Stimulated activated CD8-positive, alpha-beta memory T cell treated with anti-CD3 and anti-CD28 coated beads, Interleukin-2, amount 100 ng/mL, for 48 hours (primary cell): ENCODE measurements at regions not wholly inside any gene's neighbourhood (a gene's known extent, or its start where the extent isn't known, plus 50 kb on each side); places are given as distances from the start of the nearest gene placed in this dataset.

Experiments
- DNase-seq, 2 donors: peaks; one replicate each; pipeline ENCODE4 v3.0.0-alpha.2; 2020; ENCODE audit warnings: low read depth in 2 of 2

- DNase-seq, result no peak
Observed at GRCh38 chr16:47971225-47971624, 184.6 kb downstream of the ABCC12 start.

DNA sequence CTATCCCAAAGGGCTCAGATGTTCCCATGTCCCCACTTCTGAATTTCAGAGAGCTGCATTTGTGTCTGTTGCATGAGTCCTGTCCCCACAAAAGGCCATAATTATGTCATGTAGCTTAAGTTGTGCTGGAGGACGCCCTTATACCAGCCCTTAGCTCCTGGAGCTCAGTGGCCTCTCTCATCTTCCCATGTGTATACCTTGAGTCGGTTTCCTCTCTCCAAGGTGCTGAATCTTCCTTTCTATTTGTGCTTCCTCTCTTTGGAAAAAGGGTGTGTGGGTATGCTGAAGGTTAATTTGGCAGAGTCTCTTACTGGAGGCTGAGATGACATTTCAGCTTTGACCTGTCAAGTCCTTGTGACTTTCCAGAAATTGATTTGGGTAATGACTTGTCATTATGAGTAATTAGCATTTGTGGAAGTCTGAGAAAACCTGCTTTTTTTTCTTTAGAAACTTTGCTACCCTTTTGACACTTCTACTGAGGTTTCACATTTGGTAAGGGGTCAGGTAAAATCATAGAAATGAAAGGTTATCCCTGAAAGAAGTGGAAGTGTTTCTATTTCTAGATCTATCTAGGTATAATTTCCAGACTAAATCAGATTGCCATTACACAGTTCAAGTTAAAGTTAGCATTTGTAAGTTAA, 185.4 kb downstream of the ABCC12 start:
- DNase-seq, result no peak

DNA sequence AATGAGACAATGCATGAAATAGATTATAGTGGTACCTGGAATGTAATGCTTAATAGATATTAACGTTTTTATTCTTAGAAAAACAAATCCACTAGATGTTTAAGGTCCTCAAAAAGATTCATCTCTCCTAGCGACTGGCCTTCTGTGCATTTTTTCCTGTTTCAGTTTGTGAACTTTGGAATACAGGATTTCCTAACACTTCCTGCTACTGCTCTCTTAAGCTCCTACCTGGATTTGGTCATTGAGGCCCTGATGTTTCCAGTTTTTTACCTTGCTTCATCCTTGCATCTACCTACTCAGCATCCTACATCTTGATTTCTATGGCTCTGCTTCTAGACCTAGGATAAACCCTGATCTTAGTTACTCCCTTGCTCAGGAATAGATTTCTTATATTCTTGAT, 188.4 kb downstream of the ABCC12 start:
- no peak for DNase-seq

GRCh38 chr16:47966325-47966724, 189.5 kb downstream of the ABCC12 start:
- no peak for DNase-seq

GRCh38 chr16:47965439-47965838, 190.4 kb downstream of the ABCC12 start:
- no peak for DNase-seq

DNA sequence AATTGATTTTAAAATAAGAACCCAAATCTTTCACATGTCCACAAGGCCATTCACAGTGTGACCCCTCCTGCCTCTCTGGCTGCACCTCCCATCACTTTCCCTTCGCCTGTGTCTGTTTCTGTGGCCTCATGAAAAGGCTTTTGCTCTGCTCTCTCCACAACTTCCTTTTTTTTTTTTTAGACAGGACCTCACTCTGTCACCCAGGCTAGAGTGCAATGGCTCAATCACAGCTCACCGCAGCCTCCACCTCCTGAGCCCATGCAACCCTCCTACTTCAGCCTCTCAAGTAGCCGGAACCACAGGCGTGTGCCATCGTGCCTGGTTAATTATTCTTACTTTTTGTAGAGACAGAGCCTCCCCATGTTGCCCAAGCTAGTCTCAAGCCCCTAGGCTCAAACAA, 197.1 kb downstream of the ABCC12 start:
- no peak for DNase-seq

- DNase-seq, result no peak
Observed at GRCh38 chr16:47956916-47957315, 198.9 kb downstream of the ABCC12 start.

- DNase-seq, result no peak
Observed at GRCh38 chr16:47949714-47950113, 206.1 kb downstream of the ABCC12 start.

GRCh38 chr16:47949276-47949675, 206.5 kb downstream of the ABCC12 start:
- DNase-seq, result no peak

GRCh38 chr16:47947723-47948122, 208.1 kb downstream of the ABCC12 start:
- DNase-seq, result no peak

- DNase-seq, result no peak
Observed at GRCh38 chr16:47946092-47946491, 209.7 kb downstream of the ABCC12 start.

GRCh38 chr16:47944589-47944988, 211.2 kb downstream of the ABCC12 start:
- no peak for DNase-seq

DNA sequence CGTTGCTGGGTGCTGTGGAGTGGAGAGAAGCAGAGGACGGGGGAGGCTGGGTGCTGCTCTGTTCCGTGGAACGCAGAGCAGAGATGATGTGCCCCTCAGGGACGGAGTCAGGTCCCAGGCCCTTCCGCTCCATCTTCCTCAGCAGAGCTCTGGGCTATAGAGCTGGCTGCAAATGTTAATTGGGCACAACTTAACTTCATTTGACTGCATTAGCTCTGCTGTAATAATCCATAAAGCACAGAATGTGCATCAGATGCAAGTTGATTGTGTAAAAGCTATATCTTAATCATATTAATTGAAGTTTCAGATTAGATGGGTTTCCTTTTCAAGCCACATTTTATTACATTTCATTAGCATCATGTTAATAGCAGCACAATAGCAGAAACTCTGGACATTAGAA, 212.6 kb downstream of the ABCC12 start:
- no peak for DNase-seq

DNA sequence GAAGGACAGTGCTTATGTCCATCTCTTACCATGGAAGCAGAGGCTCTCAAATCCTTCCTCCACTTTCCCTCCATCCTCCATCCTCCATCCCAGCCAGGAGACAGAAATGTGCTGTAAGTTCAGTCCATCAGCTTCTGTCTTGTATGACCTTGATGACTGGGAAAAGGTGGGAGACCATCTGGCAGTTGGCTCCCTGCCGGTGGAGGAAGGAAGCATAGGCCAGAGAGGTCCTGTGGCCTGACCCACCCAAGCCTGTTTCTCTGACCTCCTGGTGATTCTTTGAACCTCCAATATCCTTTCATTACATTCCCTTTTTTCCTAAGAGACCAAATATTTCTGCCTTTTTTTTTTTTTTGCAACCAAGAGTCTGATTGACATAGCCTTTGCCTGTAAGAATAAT, 215.3 kb downstream of the ABCC12 start:
- no peak for DNase-seq

- no peak for DNase-seq
Observed at GRCh38 chr16:47939680-47940079, 216.1 kb downstream of the ABCC12 start.

- DNase-seq, result no peak
Observed at GRCh38 chr16:47938272-47938671, 217.5 kb downstream of the ABCC12 start.

DNA sequence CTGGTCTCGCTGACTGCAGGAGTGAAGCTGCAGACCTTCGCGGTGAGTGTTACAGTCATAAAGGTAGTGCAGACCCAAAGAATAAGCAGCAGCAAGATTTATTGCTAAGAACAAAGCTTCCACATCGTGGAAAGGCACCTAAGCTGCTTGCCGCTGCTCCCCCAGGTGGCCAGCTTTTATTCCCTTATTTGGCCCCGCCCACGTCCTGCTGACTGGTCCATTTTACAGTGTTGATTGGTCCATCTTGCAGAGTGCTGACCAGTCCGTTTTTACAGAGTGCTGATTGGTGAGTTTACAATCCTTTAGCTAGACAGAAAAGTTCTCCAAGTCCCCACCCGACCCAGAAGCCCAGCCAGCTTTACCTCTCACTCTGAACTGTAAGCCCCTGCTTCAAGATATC, 227.8 kb downstream of the ABCC12 start:
- DNase-seq, result no peak

DNA sequence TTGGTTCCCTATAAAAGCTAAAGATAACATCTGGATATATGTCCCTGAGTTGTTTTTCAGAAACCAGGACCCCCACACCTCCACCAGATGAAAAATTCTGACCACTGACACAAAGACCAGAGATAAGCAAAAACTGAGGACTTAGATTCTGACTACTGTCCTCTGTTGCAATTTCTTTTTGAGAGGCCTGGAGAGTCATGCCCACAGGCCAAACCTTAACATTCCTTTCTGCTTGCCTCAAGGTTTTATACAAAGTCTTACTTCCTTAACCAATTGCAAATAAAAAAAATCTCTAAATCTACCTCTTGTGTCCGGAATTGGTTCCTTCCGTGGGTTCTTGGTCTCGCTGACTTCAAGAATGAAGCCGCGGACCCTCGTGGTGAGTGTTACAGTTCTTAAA, 228.5 kb downstream of the ABCC12 start:
- DNase-seq, result no peak

DNA sequence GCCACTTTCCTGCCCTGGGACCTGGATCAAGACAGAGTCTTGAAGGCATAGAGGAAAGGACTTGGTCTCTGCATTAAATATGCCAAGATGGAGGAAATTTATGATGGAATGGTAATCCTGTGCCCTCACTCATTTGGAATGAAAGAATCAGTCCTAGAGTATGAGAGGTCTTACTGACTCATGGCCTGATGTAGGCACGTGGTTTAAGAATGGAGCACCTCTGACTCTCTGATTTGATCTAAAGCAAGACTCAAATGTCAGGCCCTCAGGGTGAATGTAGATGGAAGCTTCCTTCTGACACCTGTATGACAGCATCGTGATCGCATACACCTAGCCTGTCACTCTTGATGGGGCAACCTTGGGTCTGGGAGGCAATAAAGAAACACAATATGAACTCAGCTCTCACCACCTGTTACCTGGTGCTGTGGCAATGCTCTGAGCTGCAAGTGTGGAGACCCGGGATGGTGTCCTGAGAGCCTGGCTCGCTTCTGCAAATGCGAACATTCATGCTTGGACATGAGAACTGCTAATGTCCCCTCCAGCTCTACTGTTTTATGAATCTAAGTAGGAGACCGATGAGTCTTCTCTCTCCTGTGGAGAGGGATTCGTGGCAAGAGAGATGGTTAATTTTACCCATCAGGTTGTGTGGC, 229.9 kb downstream of the ABCC12 start:
- no peak for DNase-seq

DNA sequence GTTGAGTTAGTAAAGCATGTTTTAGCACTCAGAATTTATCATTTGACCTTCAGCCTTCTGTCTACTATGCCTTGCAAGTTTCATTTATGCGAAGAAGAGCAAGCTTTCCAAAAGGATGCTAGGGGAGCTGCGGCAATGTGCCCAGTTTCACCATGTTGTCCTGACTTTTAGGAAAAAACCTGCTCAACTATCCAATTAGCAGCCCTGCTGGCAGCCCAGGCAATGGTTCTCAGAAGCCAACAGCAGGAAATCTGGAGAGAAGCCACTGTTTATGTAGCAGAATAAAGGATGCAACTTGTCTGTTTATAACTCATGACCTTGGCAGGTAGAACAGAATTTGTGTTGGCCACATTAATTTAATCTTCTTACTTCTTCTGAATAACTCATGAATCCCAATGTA, 230.8 kb downstream of the ABCC12 start:
- no peak for DNase-seq

- no peak for DNase-seq
Observed at GRCh38 chr16:47921535-47921934, 234.3 kb downstream of the ABCC12 start.

- no peak for DNase-seq
Observed at GRCh38 chr16:47920709-47921108, 235.1 kb downstream of the ABCC12 start.

- no peak for DNase-seq
Observed at GRCh38 chr16:47917118-47917517, 238.7 kb downstream of the ABCC12 start.

DNA sequence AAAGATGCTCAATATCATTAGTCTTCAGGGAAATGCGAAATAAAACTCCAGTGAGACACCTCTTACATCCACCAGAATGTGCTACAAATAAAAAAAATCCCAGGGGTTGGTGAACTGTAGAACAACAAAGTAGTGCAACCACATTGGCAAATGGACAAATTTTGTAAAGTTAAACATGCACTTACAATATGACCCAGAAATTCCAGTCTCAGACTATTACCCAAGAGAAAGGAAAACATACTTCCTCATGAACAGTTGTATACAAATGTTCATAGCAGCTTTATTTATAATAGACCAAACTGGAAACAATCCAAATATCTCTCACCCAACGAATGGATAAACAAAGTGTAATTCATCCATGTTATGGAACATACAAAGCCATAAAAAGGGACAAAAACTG, 239.5 kb downstream of the ABCC12 start:
- DNase-seq, result no peak
